EL (cell line): ENCODE measurements at regions not wholly inside any gene's neighbourhood (a gene's known extent, or its start where the extent isn't known, plus 50 kb on each side); places are given as distances from the start of the nearest gene placed in this dataset.

ENCODE experiments used
- DNase-seq: peaks from one replicate; pipeline ENCODE4 v3.0.0-alpha.2; 2016

DNA sequence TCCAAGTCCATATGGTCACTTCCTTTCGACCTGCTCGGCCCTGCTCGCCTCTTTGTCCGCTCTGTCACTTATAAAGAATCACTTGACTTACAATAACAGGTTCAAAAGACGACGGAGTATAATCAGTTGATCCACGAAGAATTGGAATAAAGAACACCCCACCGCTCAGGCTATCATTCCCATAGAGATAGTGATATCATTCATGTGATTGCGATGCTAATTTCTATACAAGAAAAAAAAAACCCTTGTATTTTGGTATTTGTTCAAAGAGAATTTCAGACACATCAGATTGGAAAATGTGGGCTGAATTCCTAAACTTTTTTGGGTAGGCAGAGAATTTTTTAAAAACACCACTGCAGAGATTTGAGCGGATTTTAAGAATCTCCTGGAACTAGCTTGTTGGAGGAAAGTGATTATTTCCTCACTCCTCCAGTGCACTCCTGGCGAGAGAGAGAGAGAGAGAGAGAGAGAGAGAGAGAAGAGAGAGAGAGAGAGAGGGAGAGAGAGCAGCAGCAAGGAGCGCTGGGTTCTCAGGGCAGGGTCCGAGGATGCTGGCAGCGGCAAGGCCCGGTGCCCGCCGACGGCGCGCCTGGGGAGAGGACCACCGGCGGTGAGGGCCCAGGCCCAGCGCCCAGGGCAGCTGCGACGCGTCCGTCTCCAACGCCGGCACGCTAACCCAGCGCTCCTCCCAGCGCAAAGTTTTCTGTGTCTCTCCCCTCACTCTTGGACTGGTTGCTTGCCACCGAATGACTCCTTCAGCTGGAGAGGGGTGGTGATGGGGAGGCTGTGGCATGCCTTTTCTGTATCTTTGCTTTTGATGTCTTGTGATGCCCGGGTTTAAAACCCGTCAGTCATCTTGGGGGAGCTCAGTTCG, 149.0 kb upstream of the ZNF536 start:
- no peak for DNase-seq

DNA sequence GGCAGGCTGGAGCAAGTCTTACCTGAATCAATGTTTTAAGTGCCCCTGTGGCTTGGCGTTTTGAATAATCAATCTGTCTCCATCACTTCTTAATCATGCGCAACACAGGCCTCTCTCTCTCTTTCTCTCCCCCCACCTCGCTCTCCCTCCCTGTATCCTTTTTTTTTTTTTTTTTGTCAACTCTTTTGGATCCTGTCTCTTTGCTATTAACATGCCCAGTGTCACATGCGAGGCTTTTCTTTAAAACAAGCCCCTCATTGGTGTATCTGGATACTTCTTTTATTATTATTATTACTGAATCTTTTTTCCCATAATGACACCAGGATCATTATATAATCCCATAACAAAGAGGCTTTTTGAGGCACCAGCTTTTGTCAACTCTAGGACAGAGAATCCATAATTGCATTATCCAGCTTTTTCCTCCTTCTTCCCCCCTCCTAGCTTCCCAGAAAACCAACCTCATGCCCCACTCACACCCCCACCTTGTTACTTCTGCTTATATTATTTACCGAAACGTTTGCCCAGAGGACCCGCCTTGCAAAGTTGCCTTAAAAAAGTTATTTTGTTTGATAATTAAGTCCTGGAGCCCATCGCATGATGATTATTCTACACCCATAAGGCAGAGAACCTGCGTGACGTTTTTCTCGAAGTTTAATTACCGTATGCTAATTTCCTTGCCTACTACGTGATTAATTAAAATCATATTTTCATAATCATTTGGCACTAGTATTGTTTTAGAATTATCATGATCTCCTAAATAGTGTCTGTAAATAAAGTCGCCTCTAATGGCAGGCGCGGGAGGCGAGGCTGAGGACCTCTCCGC, 148.1 kb upstream of the ZNF536 start:
- no peak for DNase-seq

DNA sequence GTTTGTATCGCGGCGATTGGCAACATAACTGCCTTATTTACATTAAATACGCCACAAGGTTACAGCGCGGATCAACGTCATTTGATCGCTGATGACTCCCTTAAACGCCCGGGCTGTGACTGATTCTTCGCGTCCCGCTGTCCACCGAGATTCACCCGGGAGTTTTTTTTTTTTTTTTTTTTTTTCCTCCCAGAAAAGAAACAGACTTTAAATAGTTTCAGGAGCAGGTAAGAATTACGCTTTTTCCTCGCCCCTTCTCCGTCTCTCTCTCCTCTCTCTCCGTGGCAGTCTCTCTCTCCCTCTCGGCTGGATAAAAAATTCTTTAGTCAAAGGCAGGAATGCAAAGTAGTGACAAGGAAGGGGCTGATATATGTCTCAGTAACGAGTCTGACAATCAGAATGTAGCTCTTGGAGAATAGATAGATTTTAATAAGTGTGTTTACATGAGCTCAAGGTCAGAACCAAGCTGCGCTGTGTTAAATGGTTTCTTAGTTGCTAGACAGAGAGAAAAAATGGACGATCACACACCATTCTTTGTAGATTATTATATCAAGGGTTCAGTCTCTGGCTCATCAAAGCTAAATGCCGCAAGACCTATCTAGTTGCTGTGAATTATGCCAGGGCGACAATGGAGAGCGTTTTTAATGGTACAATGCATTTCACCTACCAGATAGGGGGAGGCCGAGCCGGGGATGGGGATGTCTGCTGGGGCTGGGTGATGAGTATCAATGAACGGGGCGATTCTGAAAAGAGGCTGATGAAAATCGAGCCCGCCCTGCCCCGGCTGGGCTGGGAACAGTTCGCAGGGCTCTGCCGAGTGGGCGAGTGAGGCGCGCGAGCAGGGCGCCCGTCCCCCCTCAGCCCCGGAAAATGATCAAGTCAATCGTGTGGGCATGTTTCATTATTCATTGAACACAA, 147.2 kb upstream of the ZNF536 start:
- no peak for DNase-seq

DNA sequence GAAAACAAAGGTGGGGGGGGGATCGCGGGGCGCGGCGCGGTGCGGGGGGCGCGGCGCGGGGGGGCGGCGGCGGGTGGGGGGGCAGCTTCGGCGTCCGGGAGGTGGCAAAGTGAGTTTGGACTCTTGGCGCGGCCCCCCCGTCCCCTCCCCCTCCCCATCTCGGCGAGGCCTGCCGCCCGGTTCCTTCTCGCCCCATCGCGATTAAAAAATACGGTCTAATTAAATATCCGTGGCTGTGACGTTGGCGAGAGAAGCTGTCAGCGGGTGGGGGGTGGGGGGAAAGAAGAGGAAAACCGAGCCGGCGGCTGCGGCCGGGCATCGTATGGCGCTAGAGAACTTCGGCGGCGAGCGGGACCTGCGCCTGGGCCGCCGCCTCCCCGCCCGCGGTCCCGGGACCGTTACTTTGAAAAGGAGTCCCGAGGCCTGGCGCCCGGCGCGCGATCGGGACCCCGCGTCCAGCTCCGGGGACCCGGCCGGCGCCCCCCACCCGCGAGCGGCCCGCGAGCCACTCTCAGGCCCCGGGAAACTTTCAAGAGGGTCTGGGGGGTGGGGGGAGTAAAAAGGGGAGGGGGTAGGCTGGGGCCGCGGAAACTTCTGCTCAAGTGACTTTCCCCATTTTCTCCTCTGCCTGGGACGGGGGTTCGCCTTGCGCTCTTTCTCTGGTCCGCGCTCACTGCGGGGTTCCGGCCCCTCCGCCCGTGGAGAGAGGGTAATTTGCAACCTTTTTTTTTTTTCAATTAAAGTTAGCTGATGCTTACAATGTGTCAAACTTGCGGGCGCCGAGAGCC, 146.3 kb upstream of the ZNF536 start:
- DNase-seq, result no peak

DNA sequence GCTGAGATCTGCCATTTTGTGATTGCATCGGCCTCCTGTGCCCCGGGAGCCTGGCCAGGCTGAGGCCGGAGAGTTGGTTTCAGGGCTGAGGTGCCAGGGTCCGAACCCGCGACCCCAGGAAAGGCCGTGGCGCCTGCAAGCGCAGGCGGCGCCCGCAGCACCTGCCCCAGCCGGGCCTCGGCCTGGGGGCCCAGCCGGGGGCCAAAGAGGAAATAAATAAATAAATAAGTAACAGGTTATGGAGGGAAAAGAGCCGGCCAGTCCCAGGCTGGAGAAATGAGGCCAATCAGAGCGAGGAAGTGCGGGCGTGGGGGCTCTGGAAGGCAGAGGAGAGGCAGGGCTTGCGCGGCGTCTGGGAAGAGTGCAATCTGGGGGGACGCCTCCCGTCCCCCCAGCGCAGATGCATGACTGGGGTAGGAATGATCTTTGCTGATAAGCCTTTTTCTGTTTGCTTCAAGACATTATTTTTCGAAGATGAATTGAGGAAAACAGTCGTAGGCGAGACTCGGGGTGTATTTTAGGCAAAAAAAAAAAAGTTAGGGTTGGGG, 145.6 kb upstream of the ZNF536 start:
- DNase-seq, result peak; percentile 13

DNA sequence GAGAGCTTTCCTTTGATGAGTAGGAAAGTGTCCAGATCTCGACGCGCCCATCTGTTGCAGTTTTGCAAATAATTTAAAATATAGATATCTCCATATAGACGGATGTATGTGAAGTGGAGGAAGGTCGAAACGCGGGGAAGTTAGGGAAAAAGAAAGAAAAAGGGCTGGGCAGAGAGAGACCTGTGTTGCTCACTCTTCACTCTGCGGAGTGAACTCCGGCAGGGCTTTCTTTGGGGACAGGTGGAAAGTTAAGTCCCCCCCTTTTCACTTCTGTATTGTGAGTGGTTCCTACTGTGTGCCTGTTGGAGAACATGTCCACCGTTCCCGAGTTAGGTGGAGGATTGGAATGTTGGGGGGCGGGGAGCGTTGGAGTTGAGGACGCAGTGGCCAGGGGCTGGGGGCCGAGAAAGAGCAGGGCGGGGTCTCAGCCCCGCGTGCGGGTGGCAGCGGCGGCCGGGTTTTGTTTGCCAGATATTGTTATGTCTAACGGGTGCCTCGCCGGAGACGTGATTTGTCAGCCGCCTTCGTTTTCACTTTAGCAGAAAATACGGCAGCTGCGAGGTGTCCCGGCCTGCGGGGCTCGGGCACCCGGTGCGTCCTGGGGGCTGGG, 145.1 kb upstream of the ZNF536 start:
- no peak for DNase-seq

DNA sequence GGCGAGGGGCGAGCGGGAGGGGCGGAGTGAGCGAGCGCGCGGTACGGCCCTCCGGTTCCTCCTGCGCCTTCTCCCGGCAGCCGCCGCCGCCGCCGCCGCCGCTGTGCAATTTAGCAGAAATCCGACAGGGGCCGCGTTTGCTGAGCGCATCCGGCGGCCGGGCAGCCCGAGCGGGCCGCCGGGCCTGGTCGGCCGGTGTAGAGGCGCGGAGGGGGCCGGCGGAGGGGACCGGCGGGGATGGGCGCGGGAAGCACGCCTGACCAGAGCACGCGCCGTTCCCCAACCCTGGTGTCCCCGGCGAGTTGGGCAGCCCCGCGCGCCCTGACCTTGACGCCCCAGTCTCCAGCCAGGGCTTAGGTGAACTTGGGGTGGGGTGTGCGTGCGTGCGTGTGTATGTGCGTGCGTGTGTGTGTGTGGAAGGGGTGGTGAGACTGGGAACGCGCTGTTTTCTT, 144.5 kb upstream of the ZNF536 start:
- peak; percentile 64 for DNase-seq

DNA sequence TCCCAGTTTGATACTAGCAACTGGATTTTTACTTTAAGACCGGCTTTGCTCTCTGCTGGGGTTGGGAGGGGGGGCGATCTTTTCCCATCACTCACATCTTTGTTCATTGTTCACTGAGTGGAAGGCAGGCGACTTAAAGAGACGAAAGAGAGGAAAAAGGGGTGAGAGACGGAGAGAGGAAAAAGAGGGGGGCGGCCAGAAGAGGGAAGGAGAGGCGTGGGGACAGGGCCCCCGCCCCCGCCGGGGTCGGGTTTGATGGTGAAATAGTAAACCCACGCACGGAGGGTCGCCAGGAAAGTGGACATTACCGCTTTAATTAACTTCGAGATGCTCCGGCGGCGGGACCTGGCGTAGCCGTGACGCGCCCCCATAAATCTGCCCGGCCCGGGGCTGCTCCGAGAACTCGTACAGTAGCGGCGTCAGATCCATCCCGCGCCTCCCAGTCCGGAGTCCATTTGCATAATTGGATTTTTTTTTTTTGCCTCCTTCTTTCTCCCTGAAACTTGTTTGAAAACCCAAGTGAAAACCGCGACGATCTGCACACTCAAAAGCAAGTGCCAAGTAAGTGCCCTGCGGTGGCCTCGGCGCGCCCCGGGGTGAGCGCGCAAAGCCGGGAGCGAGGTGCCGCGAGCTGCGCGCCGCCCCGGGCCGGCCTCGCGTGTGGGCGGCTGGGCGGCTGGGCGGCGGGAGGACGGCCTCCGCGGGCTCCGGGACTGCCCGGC, 143.9 kb upstream of the ZNF536 start:
- DNase-seq, result no peak

DNA sequence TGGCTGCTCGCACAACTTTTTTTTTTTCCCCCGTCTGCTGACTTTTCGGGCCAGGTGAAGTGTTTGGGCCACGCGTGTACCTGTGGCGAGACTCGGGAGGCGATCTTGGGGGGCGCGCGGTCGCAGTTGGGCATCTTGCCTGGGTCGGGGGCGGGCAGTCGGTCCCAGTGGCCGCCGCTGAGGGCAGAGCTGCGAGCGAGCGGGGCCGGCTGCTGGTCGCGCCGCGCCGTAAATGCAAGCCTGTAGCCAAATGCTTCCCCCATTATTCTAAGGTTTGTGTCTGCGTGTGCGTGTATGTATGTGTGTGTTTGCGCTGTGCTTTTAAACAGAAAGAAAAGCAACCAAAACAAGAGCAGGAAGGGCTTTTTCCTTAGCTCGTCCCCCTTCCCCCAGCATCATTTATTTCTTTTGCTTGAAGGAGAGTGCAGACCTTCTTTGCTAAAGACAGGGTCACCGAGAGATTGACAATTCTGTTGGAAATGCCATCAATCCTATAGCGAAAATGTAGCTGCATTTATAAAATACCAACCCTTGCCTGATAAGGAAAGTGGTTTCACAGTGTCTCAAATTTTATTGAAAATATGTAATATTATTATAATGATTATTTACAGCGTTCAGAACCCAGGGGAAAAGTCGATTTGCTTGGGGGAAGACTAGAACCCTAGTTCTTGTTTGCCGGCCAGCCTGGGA, 143.2 kb upstream of the ZNF536 start:
- DNase-seq, result no peak

DNA sequence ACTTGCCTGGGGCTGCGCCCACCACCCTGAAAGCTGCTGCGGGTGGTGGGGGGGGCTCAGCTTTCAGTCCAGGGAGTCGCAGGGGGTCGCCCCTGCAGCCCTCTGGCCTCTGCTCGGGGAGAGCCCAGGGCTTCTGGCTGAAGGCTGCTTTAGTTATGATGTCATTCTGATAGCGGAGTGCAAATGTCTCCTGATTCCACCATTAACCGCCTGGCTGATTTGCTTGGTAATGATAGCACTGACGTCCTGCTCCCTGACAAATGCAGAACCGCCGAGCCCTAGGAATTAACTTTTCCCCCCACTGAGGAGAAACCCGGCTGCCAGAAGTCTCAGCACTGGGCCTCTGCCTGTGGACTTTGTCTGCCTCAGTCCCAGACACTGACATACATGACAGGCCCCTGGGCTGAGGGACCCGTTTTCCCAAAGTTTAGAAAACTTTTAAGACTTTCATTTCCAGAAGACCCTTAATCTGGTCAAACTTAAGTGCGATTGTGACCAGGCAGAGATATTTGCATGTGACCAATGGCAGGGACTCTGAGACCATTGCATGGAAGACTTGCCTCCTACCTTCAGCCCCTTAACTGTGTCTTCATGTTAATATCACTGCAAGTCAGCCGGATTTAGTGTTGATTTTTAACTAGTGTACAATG, 142.5 kb upstream of the ZNF536 start:
- DNase-seq, result no peak

DNA sequence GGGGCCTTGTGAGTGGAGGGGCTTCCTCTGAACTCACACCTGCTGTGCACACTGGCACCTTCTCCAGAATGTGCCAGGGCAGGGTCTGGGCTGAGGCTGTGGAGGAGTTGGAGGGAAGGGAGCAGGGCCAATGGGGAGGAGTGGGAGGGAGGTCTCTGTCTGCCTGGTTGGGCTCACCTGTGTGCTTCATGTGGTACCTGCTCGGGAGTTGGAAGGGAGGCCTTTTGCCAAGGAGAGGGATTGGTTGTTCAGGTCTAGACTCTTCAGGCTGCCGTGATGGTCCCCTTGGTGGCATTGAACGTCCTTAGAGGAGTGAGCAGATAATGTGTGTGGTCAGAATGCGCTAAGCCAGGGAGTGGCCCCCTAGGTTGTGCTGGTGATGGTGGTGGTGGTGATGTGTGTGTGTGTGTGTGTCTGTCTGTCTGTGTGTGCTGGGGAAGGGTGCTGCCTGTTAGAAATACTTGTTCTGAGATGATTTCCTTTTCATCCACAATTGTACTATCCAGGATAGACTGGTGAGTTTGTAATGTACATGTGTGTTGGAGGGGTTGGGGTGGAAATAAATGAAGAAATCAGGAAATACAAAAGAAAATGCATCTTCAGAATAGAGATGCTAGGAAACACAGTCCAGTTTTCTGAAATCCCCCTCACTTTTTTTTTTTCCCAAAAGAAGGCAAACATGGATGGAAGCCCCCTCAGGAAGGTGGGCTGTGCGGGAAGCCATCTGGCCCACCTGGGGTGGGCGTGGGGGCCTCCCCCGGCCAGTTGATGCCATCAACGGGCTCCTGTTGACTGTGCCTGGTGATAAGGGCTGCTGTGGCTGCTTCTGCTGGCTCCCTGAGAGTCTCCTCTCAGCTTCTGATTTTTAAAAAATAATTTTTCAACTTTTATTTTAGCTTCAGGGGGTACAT, 140.5 kb upstream of the ZNF536 start:
- DNase-seq, result no peak

DNA sequence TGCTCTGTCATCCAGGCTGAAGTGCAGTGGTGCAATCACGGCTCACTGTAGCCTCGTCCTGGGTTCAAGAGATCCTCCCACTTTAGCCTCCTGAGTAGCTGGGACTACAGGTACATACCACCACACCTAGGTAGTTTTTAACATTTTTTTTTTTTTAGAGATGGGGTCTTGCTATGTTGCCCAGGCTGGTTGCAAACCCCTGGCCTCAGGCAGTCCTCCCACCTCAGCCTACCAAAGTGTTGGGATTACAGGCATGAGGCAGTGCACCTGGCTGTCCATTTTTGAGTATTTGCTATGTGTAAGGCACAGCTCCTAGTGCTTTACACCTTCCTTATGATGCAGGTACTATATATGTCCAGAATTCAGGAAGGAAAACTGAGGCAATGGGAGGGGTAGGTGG, 138.8 kb upstream of the ZNF536 start:
- no peak for DNase-seq

DNA sequence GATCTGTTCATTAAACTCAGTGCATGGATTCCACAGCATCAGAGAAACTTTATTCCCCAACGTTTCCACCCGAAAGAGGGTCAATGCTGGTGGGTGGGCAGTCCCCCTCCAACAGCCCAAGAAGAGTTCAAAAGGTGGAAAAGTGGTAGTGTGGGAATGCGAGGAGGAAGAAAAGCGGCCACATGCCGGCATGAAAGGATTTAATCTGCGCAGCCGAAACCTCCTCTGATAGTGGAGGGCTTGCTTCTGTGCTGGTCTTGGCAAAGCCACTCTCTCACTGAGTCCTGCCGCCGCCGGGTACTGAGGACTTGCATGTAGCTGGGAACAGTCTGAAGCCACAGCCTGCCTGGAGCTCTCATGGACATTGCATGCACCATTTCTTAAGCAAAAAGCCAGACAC, 136.2 kb upstream of the ZNF536 start:
- no peak for DNase-seq

DNA sequence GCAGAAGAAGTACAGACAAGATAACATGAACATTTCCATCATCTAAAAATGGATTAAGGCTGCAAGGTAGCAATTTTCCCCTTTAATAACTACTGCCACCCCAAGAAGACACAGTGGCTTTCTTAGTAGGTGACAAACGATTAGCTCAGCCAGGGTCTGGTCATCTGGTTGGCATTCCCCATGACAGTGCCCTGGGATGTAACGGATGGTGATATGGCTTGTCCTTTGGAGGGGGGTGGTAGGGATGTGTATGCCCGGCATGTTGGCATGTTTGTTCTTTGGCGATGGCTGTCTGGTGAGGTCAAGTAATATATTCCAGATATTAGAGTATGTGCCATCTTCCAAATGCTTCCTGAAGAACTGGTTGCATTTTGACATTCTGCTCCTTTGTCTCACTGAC, 135.6 kb upstream of the ZNF536 start:
- no peak for DNase-seq

DNA sequence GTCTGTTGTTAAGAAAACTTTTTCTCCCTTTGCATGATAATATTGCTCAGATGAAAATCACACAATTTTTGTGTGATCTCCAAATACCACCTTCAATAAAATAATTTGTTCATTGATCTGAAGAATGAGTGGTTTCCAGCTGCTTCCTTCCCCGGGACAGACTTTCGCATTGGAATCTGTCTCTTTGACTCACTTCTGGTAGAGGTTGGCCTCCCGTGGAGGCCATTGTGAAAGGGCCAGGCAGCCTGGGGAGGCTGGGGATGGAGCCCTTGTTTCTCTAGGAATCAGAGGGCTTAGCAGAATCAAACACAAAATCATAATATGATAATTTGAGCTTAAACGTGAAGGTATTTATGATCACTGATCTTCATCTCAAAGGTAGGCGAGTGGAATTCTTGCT, 135.0 kb upstream of the ZNF536 start:
- DNase-seq, result no peak

DNA sequence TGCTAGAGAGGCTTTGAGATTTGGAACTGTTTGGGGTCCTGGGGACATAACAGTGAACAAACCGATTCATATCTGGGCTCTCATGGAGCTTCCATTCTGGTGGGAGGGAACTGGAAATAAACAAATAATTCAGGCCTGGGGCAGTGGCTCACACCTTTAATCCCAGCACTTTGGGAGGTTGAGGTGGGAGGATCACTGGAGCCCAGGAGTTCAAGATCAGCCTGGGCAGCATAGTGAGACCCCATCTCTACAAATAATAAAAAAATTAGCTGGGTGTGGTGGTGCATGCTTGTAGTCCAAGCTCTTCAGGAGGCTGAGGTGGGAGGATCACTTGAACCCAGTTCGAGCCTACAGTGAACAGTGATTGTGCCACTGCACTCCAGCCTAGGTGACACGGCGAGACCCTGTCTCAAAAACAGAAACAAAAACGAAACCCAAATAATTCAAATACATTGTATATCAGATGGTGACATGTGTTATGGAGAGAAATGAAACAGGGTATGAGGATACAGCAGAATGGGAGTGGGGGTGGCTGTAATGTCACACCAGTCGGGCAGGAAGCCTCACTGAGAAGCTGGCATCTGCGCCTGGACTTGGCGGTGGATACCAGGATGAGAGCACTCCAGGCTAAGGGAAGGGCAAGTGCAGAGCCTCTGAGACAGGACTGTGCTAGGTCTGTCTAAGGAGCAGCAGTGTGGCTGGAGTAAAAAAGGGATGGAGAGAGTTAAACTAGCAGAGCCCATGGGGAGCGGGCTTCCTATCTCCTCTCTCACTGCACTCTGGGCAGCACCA, 131.1 kb upstream of the ZNF536 start:
- no peak for DNase-seq

DNA sequence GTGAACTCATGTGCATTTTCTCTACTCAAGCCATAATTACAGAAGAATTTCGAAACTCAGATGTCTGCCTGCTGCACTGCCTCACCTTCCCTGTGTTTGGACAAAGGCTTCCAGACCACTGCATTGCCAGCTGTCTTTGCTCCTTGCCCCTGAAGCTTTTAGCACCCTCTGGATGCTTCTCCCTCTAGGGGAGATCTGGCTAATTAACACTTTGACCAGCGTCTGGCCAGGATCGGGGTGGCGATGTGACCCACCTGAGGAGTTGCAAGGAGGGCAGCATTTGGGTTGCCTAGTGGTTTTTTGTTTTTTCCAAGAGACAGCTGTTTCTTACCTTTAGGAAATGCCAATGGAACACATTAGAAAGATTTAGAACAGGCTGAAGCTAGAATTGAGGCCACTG, 127.7 kb upstream of the ZNF536 start:
- DNase-seq, result no peak
